H9 (cell line): ENCODE measurements at regions not wholly inside any gene's neighbourhood (a gene's known extent, or its start where the extent isn't known, plus 50 kb on each side); places are given as distances from the start of the nearest gene placed in this dataset.

Experiments
- DNase-seq: peaks from one replicate; pipeline ENCODE4 v3.0.0-alpha.2; 2017
- H2AFZ ChIP-seq: one replicate; pipeline ENCODE4 v1.6.1; 2013; ENCODE audit warnings: mild to moderate bottlenecking, low read length, control low read depth, moderate library complexity
- H2AK5ac ChIP-seq: 2 replicates; pipeline ENCODE4 v1.6.1; 2013; ENCODE audit warnings: low read length, control low read depth, mixed read lengths; ENCODE audit not compliant: insufficient read length
- H2BK120ac ChIP-seq: one replicate; pipeline ENCODE4 v1.6.1; 2013; ENCODE audit warnings: low read depth, mild to moderate bottlenecking, low read length, control low read depth, inconsistent platforms; ENCODE audit not compliant: poor library complexity, severe bottlenecking
- H2BK12ac ChIP-seq: 2 replicates; pipeline ENCODE4 v1.6.1; 2013; ENCODE audit warnings: low read length, control low read depth, mixed read lengths, low read depth; ENCODE audit not compliant: insufficient read length
- H2BK15ac ChIP-seq: 2 replicates; pipeline ENCODE4 v1.6.1; 2013; ENCODE audit warnings: low read depth, low read length, control low read depth
- H2BK20ac ChIP-seq: one replicate; pipeline ENCODE4 v1.6.1; 2013; ENCODE audit warnings: low read depth, mild to moderate bottlenecking, low read length, control low read depth, inconsistent platforms; ENCODE audit not compliant: poor library complexity, severe bottlenecking
- H2BK5ac ChIP-seq: 2 replicates; pipeline ENCODE4 v1.6.1; 2013; ENCODE audit warnings: low read length, control low read depth, mixed read lengths; ENCODE audit not compliant: insufficient read length
- H3K14ac ChIP-seq: 2 replicates; pipeline ENCODE4 v1.6.1; 2013; ENCODE audit warnings: low read length, control low read depth; ENCODE audit not compliant: insufficient read depth
- H3K18ac ChIP-seq: 2 replicates; pipeline ENCODE4 v1.6.1; 2013; ENCODE audit warnings: low read depth, mild to moderate bottlenecking, mixed read lengths, low read length, control low read depth; ENCODE audit not compliant: insufficient read length
- H3K23ac ChIP-seq: 2 replicates; pipeline ENCODE4 v1.6.1; 2013; ENCODE audit warnings: low read length, control low read depth, mixed read lengths, low read depth; ENCODE audit not compliant: insufficient read length
- H3K23me2 ChIP-seq: 2 replicates; pipeline ENCODE4 v1.6.1; 2013; ENCODE audit warnings: low read depth, mild to moderate bottlenecking, mixed read lengths, low read length, control low read depth; ENCODE audit not compliant: insufficient read length, poor library complexity, severe bottlenecking
- H3K27ac ChIP-seq: 2 replicates; pipeline ENCODE4 v1.5.1; 2013; ENCODE audit warnings: low read length, control low read depth, mixed read lengths, low read depth; ENCODE audit not compliant: insufficient read length
- H3K27me3 ChIP-seq: 2 replicates; pipeline ENCODE4 v1.6.1; 2013; ENCODE audit warnings: low read length, control low read depth, inconsistent platforms; ENCODE audit not compliant: insufficient read depth
- H3K4ac ChIP-seq: 2 replicates; pipeline ENCODE4 v1.6.1; 2013; ENCODE audit warnings: low read depth, mild to moderate bottlenecking, control low read depth, inconsistent platforms, low read length, moderate library complexity
- H3K4me1 ChIP-seq: 2 replicates; pipeline ENCODE4 v1.6.1; 2013; ENCODE audit warnings: low read length, control low read depth, inconsistent platforms; ENCODE audit not compliant: insufficient read depth
- H3K4me2 ChIP-seq: 2 replicates; pipeline ENCODE4 v1.6.1; 2013; ENCODE audit warnings: low read length, control low read depth, mixed read lengths; ENCODE audit not compliant: insufficient read length, insufficient read depth
- H3K56ac ChIP-seq: 2 replicates; pipeline ENCODE4 v1.6.1; 2013; ENCODE audit warnings: low read depth, mild to moderate bottlenecking, mixed read lengths, low read length, control low read depth; ENCODE audit not compliant: insufficient read length
- H3K79me1 ChIP-seq: 2 replicates; pipeline ENCODE4 v1.6.1; 2013; ENCODE audit warnings: low read depth, mild to moderate bottlenecking, moderate library complexity, low read length, control low read depth, inconsistent platforms; ENCODE audit not compliant: insufficient read depth, poor library complexity, severe bottlenecking
- H3K79me2 ChIP-seq: 2 replicates; pipeline ENCODE4 v1.6.1; 2013; ENCODE audit warnings: low read length, control low read depth, inconsistent platforms; ENCODE audit not compliant: insufficient read depth
- H3K9ac ChIP-seq: 2 replicates; pipeline ENCODE4 v1.6.1; 2013; ENCODE audit warnings: low read length, control low read depth, mixed read lengths; ENCODE audit not compliant: insufficient read length; ENCODE audit errors: extremely low read depth
- H3K9me3 ChIP-seq: one replicate; pipeline ENCODE4 v1.6.1; 2013; ENCODE audit warnings: low read depth, low read length, inconsistent platforms; ENCODE audit not compliant: control insufficient read depth
- H3T11ph ChIP-seq: one replicate; pipeline ENCODE4 v1.6.1; 2013; ENCODE audit warnings: mild to moderate bottlenecking, low read length, control low read depth, inconsistent platforms
- H4K20me1 ChIP-seq: one replicate; pipeline ENCODE4 v1.6.1; 2013; ENCODE audit not compliant: control insufficient read depth, insufficient read length, insufficient read depth
- H4K5ac ChIP-seq: 2 replicates; pipeline ENCODE4 v1.6.1; 2013; ENCODE audit warnings: low read depth, mild to moderate bottlenecking, mixed read lengths, low read length, control low read depth; ENCODE audit not compliant: insufficient read length
- H4K8ac ChIP-seq: replicated peaks from 2 replicates; pipeline ENCODE4 v1.6.1; 2013; ENCODE audit warnings: low read length, control low read depth, mixed read lengths, low read depth; ENCODE audit not compliant: insufficient read length
- H4K91ac ChIP-seq: 2 replicates; pipeline ENCODE4 v1.6.1; 2013; ENCODE audit warnings: low read depth, mild to moderate bottlenecking, moderate library complexity, mixed read lengths, low read length, control low read depth; ENCODE audit not compliant: insufficient read length
- H3K27ac Mint-ChIP-seq, 3 experiments: 2 replicates in 2 of 3; 3 replicates in 1 of 3; pipeline ENCODE4 v1.8.0; 2020 to 2021; ENCODE audit warnings: mixed read lengths in 3 of 3, mild to moderate bottlenecking in 1 of 3, moderate library complexity in 1 of 3
- H3K27me3 Mint-ChIP-seq: 2 replicates; pipeline ENCODE4 v1.8.0; 2021; ENCODE audit warnings: low read depth, mild to moderate bottlenecking, moderate library complexity, mixed read lengths
- H3K36me3 Mint-ChIP-seq, 3 experiments: 2 replicates in 2 of 3; 3 replicates in 1 of 3; pipeline ENCODE4 v1.8.0; 2020 to 2021; ENCODE audit warnings: low read depth in 3 of 3, mixed read lengths in 3 of 3; ENCODE audit not compliant: insufficient read depth in 1 of 3
- H3K4me1 Mint-ChIP-seq, 2 experiments: 2 replicates each; pipeline ENCODE4 v1.8.0; 2020; ENCODE audit warnings: mixed read lengths in 2 of 2
- H3K4me3 Mint-ChIP-seq, 2 experiments: 2 replicates in 1 of 2; 3 replicates in 1 of 2; pipeline ENCODE4 v1.8.0; 2020 to 2021; ENCODE audit warnings: mild to moderate bottlenecking in 2 of 2, mixed read lengths in 2 of 2, moderate library complexity in 1 of 2
- H3K9me3 Mint-ChIP-seq, 2 experiments: 2 replicates in 1 of 2; 3 replicates in 1 of 2; pipeline ENCODE4 v1.8.0; 2020; ENCODE audit warnings: mild to moderate bottlenecking in 2 of 2, mixed read lengths in 2 of 2, moderate library complexity in 1 of 2
- WGBS: extraction: QIAGEN DNeasy Blood & Tissue Kit; methylation state at CpG from one replicate; pipeline ENCODE4 v1.1.7; 2013; ENCODE audit warnings: missing lambda C conversion rate, low lambda C conversion rate, mixed read lengths; ENCODE audit not compliant: insufficient read length; ENCODE audit errors: extremely low coverage; 5-methylcytosine and 5-hydroxymethylcytosine counted together
- TF ChIP-seq, protein P1 (sequence below): fragments of 200-600 bp; sonication (generic); conservative IDR thresholded peaks from 3 replicates; pipeline ENCODE4 v1.8.0; 2021; ENCODE audit warnings: antibody characterized with exemption, mild to moderate bottlenecking

DNA sequence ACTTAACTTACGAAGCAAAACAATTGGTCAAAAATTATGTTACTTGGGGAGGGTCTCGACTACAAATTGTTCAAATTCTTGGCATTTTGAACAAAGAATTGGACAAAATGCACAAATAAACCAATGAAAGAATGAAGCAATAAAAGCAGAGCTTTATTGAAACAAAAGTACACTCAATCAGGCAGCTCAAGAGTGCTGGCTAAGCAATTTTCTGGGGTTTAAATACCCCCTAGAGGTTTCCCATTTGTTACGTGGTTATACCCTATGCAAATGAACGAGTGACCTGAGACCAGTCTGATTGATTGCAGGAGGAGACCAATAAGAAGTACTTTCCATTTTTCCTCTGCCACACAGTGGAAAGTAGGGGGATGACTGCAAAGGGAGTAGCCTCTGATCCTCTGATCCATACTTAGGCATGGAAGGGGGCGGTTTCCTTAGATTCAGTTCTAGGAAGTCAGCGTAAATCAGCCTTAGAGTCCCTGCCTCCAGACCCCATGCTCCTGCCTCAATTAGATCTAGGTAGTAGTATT lies 228.6 kb downstream of the EFNB2 start:
- Histone ChIP-seq H3K79me2 (no peaks in the 10 kb centered on the region), H3K79me1 (no peaks in the 10 kb centered on the region), H2BK20ac (no peak overlapping the region), H3K4me2 (no peak overlapping the region), H2BK120ac (no peak overlapping the region), H2BK12ac (no peak overlapping the region), H3K27me3 (no peaks in the 10 kb centered on the region), H4K91ac (no peak overlapping the region), H3K18ac (no peak overlapping the region), H2BK15ac (no peak overlapping the region), H3K4me1 (no peaks in the 10 kb centered on the region), H3K23ac (no peak overlapping the region), H2AK5ac (no peak overlapping the region), H3K56ac (no peak overlapping the region), H3K4ac (no peak overlapping the region), H4K5ac (no peak overlapping the region), H2BK5ac (no peak overlapping the region), H4K8ac (no peak overlapping the region), H3K9me3 (peaks cover 5% of the 10 kb centered on the region), H3K9ac (no peak overlapping the region), H3K14ac (no peak overlapping the region), H2AFZ (no peak overlapping the region), H3K23me2 (no peaks in the 10 kb centered on the region), H3T11ph (no peak overlapping the region), H3K27ac (no peak overlapping the region), H4K20me1 (no peaks in the 10 kb centered on the region)
- H3K36me3 Mint-ChIP-seq = peaks cover 21 to 43% (median 22%) of the 10 kb centered on the region in 3 experiments; a peak in 6 of 7 replicates
- no peak for DNase-seq
- H3K27ac Mint-ChIP-seq = no peak overlapping the region
- no peak overlapping the region for H3K4me3 Mint-ChIP-seq
- peaks cover 41% of the 10 kb centered on the region in 2 experiments for H3K9me3 Mint-ChIP-seq
- no CpG with 5 or more reads among the region's 6 CpGs for WGBS
- H3K27me3 Mint-ChIP-seq = no peaks in the 10 kb centered on the region
- H3K4me1 Mint-ChIP-seq = peaks cover 8 to 15% of the 10 kb centered on the region in 2 experiments
- TF ChIP-seq, protein P1, sequence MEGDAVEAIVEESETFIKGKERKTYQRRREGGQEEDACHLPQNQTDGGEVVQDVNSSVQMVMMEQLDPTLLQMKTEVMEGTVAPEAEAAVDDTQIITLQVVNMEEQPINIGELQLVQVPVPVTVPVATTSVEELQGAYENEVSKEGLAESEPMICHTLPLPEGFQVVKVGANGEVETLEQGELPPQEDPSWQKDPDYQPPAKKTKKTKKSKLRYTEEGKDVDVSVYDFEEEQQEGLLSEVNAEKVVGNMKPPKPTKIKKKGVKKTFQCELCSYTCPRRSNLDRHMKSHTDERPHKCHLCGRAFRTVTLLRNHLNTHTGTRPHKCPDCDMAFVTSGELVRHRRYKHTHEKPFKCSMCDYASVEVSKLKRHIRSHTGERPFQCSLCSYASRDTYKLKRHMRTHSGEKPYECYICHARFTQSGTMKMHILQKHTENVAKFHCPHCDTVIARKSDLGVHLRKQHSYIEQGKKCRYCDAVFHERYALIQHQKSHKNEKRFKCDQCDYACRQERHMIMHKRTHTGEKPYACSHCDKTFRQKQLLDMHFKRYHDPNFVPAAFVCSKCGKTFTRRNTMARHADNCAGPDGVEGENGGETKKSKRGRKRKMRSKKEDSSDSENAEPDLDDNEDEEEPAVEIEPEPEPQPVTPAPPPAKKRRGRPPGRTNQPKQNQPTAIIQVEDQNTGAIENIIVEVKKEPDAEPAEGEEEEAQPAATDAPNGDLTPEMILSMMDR = no peak
